ENCODE measurements at regions not wholly inside any gene's neighbourhood (a gene's known extent, or its start where the extent isn't known, plus 50 kb on each side); places are given as distances from the start of the nearest gene placed in this dataset. TPM values are rescaled to one million over a fixed set of nuclear protein-coding genes. Genes with fewer than 3 reads are reported as not detected.
"Not testable (repeated sequence)": the region's sequence is repeated elsewhere in the genome, so short reads cannot be mapped to it uniquely, and the experiment has no call there.

- no peaks in the 10 kb centered on the region for H4K20me1 ChIP-seq (ENCODE audit: insufficient read depth, low read length)
- no peak overlapping the region for H2AFZ ChIP-seq (ENCODE audit: low read length)
- H3K79me2 ChIP-seq (ENCODE audit: insufficient read depth, low read length) = no peaks in the 10 kb centered on the region
- H3K27me3 ChIP-seq (ENCODE audit: insufficient read depth, low read length) = no peaks in the 10 kb centered on the region
- no peaks in the 10 kb centered on the region for H3K9me3 ChIP-seq (ENCODE audit: low read depth, low read length)
- H3K27ac ChIP-seq (ENCODE audit: low read depth, low read length) = no peak overlapping the region
- no peak for TF ChIP-seq CTCF (IDR thresholded peaks at IDR 0.05; ENCODE audit: extremely low read depth, low read depth, low read length)
- no peaks in the 10 kb centered on the region for H3K36me3 ChIP-seq (ENCODE audit: insufficient read depth, low read length)
- H3K4me3 ChIP-seq (ENCODE audit: insufficient read depth, low read length) = no peak overlapping the region
- no peak for DNase-seq (ENCODE audit: insufficient read length, low spot score, missing footprints)
- no peak overlapping the region for H3K4me2 ChIP-seq (ENCODE audit: insufficient read depth, low read length)
- no peaks in the 10 kb centered on the region for H3K4me1 ChIP-seq (ENCODE audit: insufficient read depth, low read length)
Measured at GRCh38 chr5:86557920-86558319, 59.8 kb upstream of the COX7C start.

GRCh38 chr5:86565197-86565789, 52.4 kb upstream of the COX7C start:
- Histone ChIP-seq H2AFZ (ENCODE audit: low read length) (no peak overlapping the region), H3K4me3 (ENCODE audit: insufficient read depth, low read length) (no peak overlapping the region), H4K20me1 (ENCODE audit: insufficient read depth, low read length) (no peaks in the 10 kb centered on the region), H3K79me2 (ENCODE audit: insufficient read depth, low read length) (no peaks in the 10 kb centered on the region), H3K9me3 (ENCODE audit: low read depth, low read length) (no peaks in the 10 kb centered on the region), H3K27me3 (ENCODE audit: insufficient read depth, low read length) (no peaks in the 10 kb centered on the region), H3K36me3 (ENCODE audit: insufficient read depth, low read length) (no peaks in the 10 kb centered on the region), H3K27ac (ENCODE audit: low read depth, low read length) (no peak overlapping the region), H3K4me1 (ENCODE audit: insufficient read depth, low read length) (no peaks in the 10 kb centered on the region), H3K4me2 (ENCODE audit: insufficient read depth, low read length) (no peak overlapping the region)
- TF ChIP-seq CTCF (IDR thresholded peaks at IDR 0.05; ENCODE audit: extremely low read depth, low read depth, low read length) = no peak
- DNase-seq (ENCODE audit: insufficient read length, low spot score, missing footprints) = no peak

GRCh38 chr5:86566030-86566429, 51.7 kb upstream of the COX7C start:
- not testable (repeated sequence) for H4K20me1 ChIP-seq (ENCODE audit: insufficient read depth, low read length); H3K36me3 ChIP-seq (ENCODE audit: insufficient read depth, low read length); H3K4me2 ChIP-seq (ENCODE audit: insufficient read depth, low read length); H3K27me3 ChIP-seq (ENCODE audit: insufficient read depth, low read length); H2AFZ ChIP-seq (ENCODE audit: low read length); H3K27ac ChIP-seq (ENCODE audit: low read depth, low read length); DNase-seq (ENCODE audit: insufficient read length, low spot score, missing footprints); H3K9me3 ChIP-seq (ENCODE audit: low read depth, low read length); H3K79me2 ChIP-seq (ENCODE audit: insufficient read depth, low read length); H3K4me1 ChIP-seq (ENCODE audit: insufficient read depth, low read length); H3K4me3 ChIP-seq (ENCODE audit: insufficient read depth, low read length)

Small RNA genes in the stretch of these regions (small RNA-seq; reads per million reads assigned to genes)
- gene RBBP4P6 = not detected
